Skin of body (tissue), 1 donor: ENCODE measurements at regions not wholly inside any gene's neighbourhood (a gene's known extent, or its start where the extent isn't known, plus 50 kb on each side); places are given as distances from the start of the nearest gene placed in this dataset.
"Not testable (repeated sequence)": the region's sequence is repeated elsewhere in the genome, so short reads cannot be mapped to it uniquely, and the experiment has no call there.

Source experiments
- DNase-seq: peaks from one replicate; lab custom pipeline; 2025; lab: John Stamatoyannopoulos, UW

GRCh38 chr3:147669077-147669476, 259.9 kb downstream of the ZIC1 start:
- DNase-seq, result no peak

GRCh38 chr3:147672035-147672434, 262.9 kb downstream of the ZIC1 start:
- DNase-seq, result no peak

- DNase-seq, result no peak
Measured at GRCh38 chr3:147672436-147672835, 263.3 kb downstream of the ZIC1 start.

GRCh38 chr3:147675761-147676160, 266.6 kb downstream of the ZIC1 start:
- DNase-seq, result no peak

- no peak for DNase-seq
Measured at GRCh38 chr3:147680837-147681483, 271.8 kb downstream of the ZIC1 start.

- DNase-seq, result no peak
Measured at GRCh38 chr3:147688868-147689267, 279.7 kb downstream of the ZIC1 start.

- DNase-seq, result no peak
Measured at GRCh38 chr3:147699175-147699838, 290.1 kb downstream of the ZIC1 start.

- DNase-seq, result no peak
Measured at GRCh38 chr3:147701195-147701594, 292.0 kb downstream of the ZIC1 start.

GRCh38 chr3:147702509-147702908, 293.3 kb downstream of the ZIC1 start:
- DNase-seq, result no peak

GRCh38 chr3:147705651-147706051, 296.5 kb downstream of the ZIC1 start:
- DNase-seq, result no peak

- DNase-seq, result not testable (repeated sequence)
Measured at GRCh38 chr3:147710753-147711152, 301.6 kb downstream of the ZIC1 start.

GRCh38 chr3:147712357-147712756, 303.2 kb downstream of the ZIC1 start:
- no peak for DNase-seq

GRCh38 chr3:147712758-147713157, 303.6 kb downstream of the ZIC1 start:
- DNase-seq, result not testable (repeated sequence)

- peak; percentile 8 for DNase-seq
Measured at GRCh38 chr3:147713234-147714133, 304.3 kb downstream of the ZIC1 start.

- DNase-seq, result no peak
Measured at GRCh38 chr3:147729641-147730040, 320.5 kb downstream of the ZIC1 start.

- DNase-seq, result no peak
Measured at GRCh38 chr3:147730284-147730683, 321.1 kb downstream of the ZIC1 start.

- DNase-seq, result no peak
Measured at GRCh38 chr3:147733217-147733616, 324.1 kb downstream of the ZIC1 start.

GRCh38 chr3:147735616-147736015, 326.5 kb downstream of the ZIC1 start:
- DNase-seq, result no peak

GRCh38 chr3:147736226-147736625, 327.1 kb downstream of the ZIC1 start:
- DNase-seq, result no peak

GRCh38 chr3:147737376-147737775, 328.2 kb downstream of the ZIC1 start:
- no peak for DNase-seq

GRCh38 chr3:147740928-147741327, 331.8 kb downstream of the ZIC1 start:
- no peak for DNase-seq

- no peak for DNase-seq
Measured at GRCh38 chr3:147744967-147745366, 335.8 kb downstream of the ZIC1 start.
